ENCODE measurements at regions not wholly inside any gene's neighbourhood (a gene's known extent, or its start where the extent isn't known, plus 50 kb on each side); places are given as distances from the start of the nearest gene placed in this dataset.

GRCh38 chr3:148280623-148281242, 417.0 kb upstream of the AGTR1 start:
- TF ChIP-seq EZH2 (IDR thresholded peaks at IDR 0.05; ENCODE audit: borderline replicate concordance, low read depth, low read length, poor library complexity, severe bottlenecking) = no peak
- TF ChIP-seq CTCF (conservative IDR thresholded peaks at IDR 0.05; ENCODE audit: low read depth, low read length) = no peak

Data from A673 (cell line).